HepG2 (cell line): ENCODE measurements at regions not wholly inside any gene's neighbourhood (a gene's known extent, or its start where the extent isn't known, plus 50 kb on each side); places are given as distances from the start of the nearest gene placed in this dataset.

ENCODE experiments used
- AHR ChIP-seq: IDR thresholded peaks from 2 replicates; pipeline ENCODE4 v1.6.1; 2018; ENCODE audit warnings: missing genetic modification reagents, missing compliant biosample characterization
- ATF1 ChIP-seq: IDR thresholded peaks from 2 replicates; pipeline ENCODE4 v1.6.1; 2016; ENCODE audit warnings: mild to moderate bottlenecking, control low read depth
- CEBPB ChIP-seq: IDR thresholded peaks from 2 replicates; pipeline ENCODE4 v1.6.1; 2011; ENCODE audit warnings: low read depth, low read length, improper control_type of control experiment, borderline replicate concordance
- ELF3 ChIP-seq: IDR thresholded peaks from 2 replicates; pipeline ENCODE4 v1.6.1; 2016; ENCODE audit warnings: missing genetic modification reagents, missing compliant biosample characterization
- ELF4 ChIP-seq: sonication (generic); formaldehyde crosslinking; IDR thresholded peaks from 2 replicates; pipeline ENCODE4 v1.5.0; 2020; ENCODE audit warnings: missing genetic modification reagents, mild to moderate bottlenecking, moderate library complexity, borderline replicate concordance
- ERF ChIP-seq: IDR thresholded peaks from 2 replicates; pipeline ENCODE4 v1.6.1; 2018; ENCODE audit warnings: missing biosample characterization, missing genetic modification reagents
- JUN ChIP-seq: sonication (generic); formaldehyde crosslinking; IDR thresholded peaks from 2 replicates; pipeline ENCODE4 v1.4.0; 2020; ENCODE audit warnings: mild to moderate bottlenecking, missing genetic modification reagents
- MXI1 ChIP-seq: IDR thresholded peaks from 3 replicates; pipeline ENCODE4 v1.6.1; 2012; ENCODE audit warnings: low read depth, low read length, inconsistent platforms, borderline replicate concordance
- NR2C2 ChIP-seq: sonication (generic); formaldehyde crosslinking; IDR thresholded peaks from 2 replicates; pipeline ENCODE4 v1.4.0; 2020; ENCODE audit warnings: missing genetic modification reagents, mild to moderate bottlenecking, moderate library complexity, borderline replicate concordance
- NR2F6 ChIP-seq, 2 experiments: IDR thresholded peaks; 2 replicates each; pipeline ENCODE4 v1.6.1; 2016; ENCODE audit warnings: antibody characterized with exemption in 1 of 2, mild to moderate bottlenecking in 1 of 2
- SAP130 ChIP-seq: IDR thresholded peaks from 2 replicates; pipeline ENCODE4 v1.6.1; 2016; ENCODE audit warnings: low read depth
- SIX1 ChIP-seq: sonication (generic); formaldehyde crosslinking; IDR thresholded peaks from 2 replicates; pipeline ENCODE4 v1.4.0; 2020; ENCODE audit warnings: missing genetic modification reagents, borderline replicate concordance
- TBX3 ChIP-seq: fragments of 450-650 bp; IDR thresholded peaks from 2 replicates; pipeline ENCODE4 v1.6.1; 2017; ENCODE audit warnings: antibody characterized with exemption, mild to moderate bottlenecking, inconsistent platforms, borderline replicate concordance
- TCF7 ChIP-seq: sonication (generic); IDR thresholded peaks from 2 replicates; pipeline ENCODE4 v1.6.1; 2016; ENCODE audit warnings: antibody characterized with exemption, low read depth
- WIZ ChIP-seq: sonication (generic); formaldehyde crosslinking; IDR thresholded peaks from 2 replicates; pipeline ENCODE4 v1.5.1; 2020; ENCODE audit warnings: mild to moderate bottlenecking, missing genetic modification reagents
- ZFYVE20 ChIP-seq: sonication (generic); formaldehyde crosslinking; IDR thresholded peaks from 2 replicates; pipeline ENCODE4 v1.8.0; 2023; ENCODE audit warnings: low read depth, mild to moderate bottlenecking, moderate library complexity, missing genetic modification reagents, borderline replicate concordance
- ZNF383 ChIP-seq: sonication (generic); formaldehyde crosslinking; IDR thresholded peaks from 2 replicates; pipeline ENCODE4 v1.4.0; 2020; ENCODE audit warnings: missing genetic modification reagents, mild to moderate bottlenecking, borderline replicate concordance
- ZNF44 ChIP-seq: sonication (generic); formaldehyde crosslinking; IDR thresholded peaks from 2 replicates; pipeline ENCODE4 v1.5.1; 2020; ENCODE audit warnings: mild to moderate bottlenecking, missing genetic modification reagents
- ZNF629 ChIP-seq: sonication (generic); formaldehyde crosslinking; conservative IDR thresholded peaks from 2 replicates; pipeline ENCODE4 v1.5.0; 2020; ENCODE audit warnings: missing genetic modification reagents
- ZNF790 ChIP-seq: sonication (generic); formaldehyde crosslinking; IDR thresholded peaks from 2 replicates; pipeline ENCODE4 v1.8.0; 2022; ENCODE audit warnings: missing genetic modification reagents, mild to moderate bottlenecking, borderline replicate concordance
- TF ChIP-seq, protein P1 (sequence below): sonication (generic); formaldehyde crosslinking; IDR thresholded peaks from 2 replicates; pipeline ENCODE4 v1.4.0; 2020; ENCODE audit warnings: missing genetic modification reagents
- TF ChIP-seq, protein P2 (sequence below): sonication (generic); formaldehyde crosslinking; IDR thresholded peaks from 2 replicates; pipeline ENCODE4 v1.8.0; 2022; ENCODE audit warnings: low read depth, missing genetic modification reagents
- TF ChIP-seq, protein P3 (sequence below): fragments of 450-650 bp; IDR thresholded peaks from 2 replicates; pipeline ENCODE4 v1.6.1; 2017
- TF ChIP-seq, protein P4 (sequence below): sonication (generic); formaldehyde crosslinking; IDR thresholded peaks from 2 replicates; pipeline ENCODE4 v1.8.0; 2022; ENCODE audit warnings: mild to moderate bottlenecking, missing genetic modification reagents; ENCODE audit not compliant: insufficient replicate concordance

DNA sequence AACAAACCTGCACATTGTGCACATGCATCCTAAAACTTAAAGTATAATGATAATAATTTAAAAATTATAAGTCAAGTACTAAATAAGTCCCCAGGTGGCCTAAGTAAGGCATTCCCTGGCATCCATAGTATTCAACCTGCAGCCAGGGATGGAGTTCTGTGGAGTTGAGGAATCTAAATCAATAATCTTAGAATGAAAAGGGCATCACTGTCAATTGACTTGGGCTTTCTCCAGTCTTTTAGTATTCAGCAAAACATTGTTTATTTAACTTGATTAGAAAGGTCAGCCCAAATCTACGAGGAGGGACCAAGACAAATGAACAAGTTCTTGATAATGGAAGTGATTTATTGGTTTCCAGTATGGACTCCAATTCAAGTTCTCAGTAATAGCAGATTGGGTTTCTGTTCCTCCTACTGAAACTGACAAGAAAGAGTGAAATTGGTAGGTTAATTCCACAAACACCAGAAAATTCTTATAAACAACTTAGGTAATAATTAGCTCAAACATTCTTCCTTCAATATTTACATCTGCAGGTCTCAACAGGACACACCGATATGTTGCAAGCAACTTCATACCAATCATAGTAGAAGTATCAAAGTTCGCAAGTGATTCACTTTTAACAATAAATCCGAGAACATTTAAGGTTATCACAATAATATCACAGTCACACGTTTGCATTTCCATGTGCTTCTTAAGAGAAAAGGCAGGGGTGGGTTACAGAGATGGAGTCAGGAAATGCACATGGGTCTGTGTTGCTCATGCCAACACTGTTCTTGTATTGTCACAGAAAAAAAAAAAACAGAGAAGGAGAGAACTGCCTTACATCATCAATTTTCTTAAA, 51.7 kb upstream of the EHBP1 start (continued):
- TF ChIP-seq ELF4 (peak; percentile 59; the same call in 1 of the 2 replicates), ZNF629 (CRISPR knock-in tag) (no peak), MXI1 (peak; percentile 24; the same call in 1 of the 3 replicates), ZNF383 (CRISPR knock-in tag) (no peak), ZFYVE20 (no peak), ERF (CRISPR knock-in tag) (peak; percentile 50; the same call in 1 of the 2 replicates), CEBPB (peak; percentile 93), AHR (CRISPR knock-in tag) (no peak), SIX1 (CRISPR knock-in tag) (peak; percentile 81; the same call in 1 of the 2 replicates), JUN (CRISPR knock-in tag) (peak; percentile 76), SAP130 (CRISPR knock-in tag) (peak; percentile 89), ELF3 (peak; percentile 93), NR2F6 (IDR thresholded peaks at IDR 0.05) (peak; percentile 77), NR2F6 (CRISPR knock-in tag; IDR thresholded peaks at IDR 0.05) (peak; percentile 76; the same call in 1 of the 2 replicates), TBX3 (0 out of 2 replicates have a peak, but pooled peaks have one; percentile 32), WIZ (CRISPR knock-in tag) (no peak), NR2C2 (CRISPR knock-in tag) (peak; percentile 22; the same call in 1 of the 2 replicates), ZNF44 (CRISPR knock-in tag) (0 out of 2 replicates have a peak, but pooled peaks have one; percentile 73), ZNF790 (CRISPR knock-in tag) (no peak), TCF7 (peak; percentile 66), ATF1 (CRISPR knock-in tag) (peak; percentile 42; the same call in 1 of the 2 replicates)
- TF ChIP-seq, protein P1, sequence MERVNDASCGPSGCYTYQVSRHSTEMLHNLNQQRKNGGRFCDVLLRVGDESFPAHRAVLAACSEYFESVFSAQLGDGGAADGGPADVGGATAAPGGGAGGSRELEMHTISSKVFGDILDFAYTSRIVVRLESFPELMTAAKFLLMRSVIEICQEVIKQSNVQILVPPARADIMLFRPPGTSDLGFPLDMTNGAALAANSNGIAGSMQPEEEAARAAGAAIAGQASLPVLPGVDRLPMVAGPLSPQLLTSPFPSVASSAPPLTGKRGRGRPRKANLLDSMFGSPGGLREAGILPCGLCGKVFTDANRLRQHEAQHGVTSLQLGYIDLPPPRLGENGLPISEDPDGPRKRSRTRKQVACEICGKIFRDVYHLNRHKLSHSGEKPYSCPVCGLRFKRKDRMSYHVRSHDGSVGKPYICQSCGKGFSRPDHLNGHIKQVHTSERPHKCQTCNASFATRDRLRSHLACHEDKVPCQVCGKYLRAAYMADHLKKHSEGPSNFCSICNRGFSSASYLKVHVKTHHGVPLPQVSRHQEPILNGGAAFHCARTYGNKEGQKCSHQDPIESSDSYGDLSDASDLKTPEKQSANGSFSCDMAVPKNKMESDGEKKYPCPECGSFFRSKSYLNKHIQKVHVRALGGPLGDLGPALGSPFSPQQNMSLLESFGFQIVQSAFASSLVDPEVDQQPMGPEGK (CRISPR knock-in tag): 0 out of 2 replicates have a peak, but pooled peaks have one; percentile 11
- TF ChIP-seq, protein P2, sequence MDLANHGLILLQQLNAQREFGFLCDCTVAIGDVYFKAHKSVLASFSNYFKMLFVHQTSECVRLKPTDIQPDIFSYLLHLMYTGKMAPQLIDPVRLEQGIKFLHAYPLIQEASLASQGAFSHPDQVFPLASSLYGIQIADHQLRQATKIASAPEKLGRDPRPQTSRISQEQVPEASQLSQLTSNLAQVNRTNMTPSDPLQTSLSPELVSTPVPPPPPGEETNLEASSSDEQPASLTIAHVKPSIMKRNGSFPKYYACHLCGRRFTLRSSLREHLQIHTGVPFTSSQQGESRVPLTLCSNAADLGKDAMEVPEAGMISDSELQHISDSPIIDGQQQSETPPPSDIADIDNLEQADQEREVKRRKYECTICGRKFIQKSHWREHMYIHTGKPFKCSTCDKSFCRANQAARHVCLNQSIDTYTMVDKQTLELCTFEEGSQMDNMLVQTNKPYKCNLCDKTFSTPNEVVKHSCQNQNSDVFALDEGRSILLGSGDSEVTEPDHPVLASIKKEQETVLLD (CRISPR knock-in tag): no peak
- TF ChIP-seq, protein P3, sequence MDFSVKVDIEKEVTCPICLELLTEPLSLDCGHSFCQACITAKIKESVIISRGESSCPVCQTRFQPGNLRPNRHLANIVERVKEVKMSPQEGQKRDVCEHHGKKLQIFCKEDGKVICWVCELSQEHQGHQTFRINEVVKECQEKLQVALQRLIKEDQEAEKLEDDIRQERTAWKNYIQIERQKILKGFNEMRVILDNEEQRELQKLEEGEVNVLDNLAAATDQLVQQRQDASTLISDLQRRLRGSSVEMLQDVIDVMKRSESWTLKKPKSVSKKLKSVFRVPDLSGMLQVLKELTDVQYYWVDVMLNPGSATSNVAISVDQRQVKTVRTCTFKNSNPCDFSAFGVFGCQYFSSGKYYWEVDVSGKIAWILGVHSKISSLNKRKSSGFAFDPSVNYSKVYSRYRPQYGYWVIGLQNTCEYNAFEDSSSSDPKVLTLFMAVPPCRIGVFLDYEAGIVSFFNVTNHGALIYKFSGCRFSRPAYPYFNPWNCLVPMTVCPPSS: no peak
- TF ChIP-seq, protein P4, sequence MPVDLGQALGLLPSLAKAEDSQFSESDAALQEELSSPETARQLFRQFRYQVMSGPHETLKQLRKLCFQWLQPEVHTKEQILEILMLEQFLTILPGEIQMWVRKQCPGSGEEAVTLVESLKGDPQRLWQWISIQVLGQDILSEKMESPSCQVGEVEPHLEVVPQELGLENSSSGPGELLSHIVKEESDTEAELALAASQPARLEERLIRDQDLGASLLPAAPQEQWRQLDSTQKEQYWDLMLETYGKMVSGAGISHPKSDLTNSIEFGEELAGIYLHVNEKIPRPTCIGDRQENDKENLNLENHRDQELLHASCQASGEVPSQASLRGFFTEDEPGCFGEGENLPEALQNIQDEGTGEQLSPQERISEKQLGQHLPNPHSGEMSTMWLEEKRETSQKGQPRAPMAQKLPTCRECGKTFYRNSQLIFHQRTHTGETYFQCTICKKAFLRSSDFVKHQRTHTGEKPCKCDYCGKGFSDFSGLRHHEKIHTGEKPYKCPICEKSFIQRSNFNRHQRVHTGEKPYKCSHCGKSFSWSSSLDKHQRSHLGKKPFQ (CRISPR knock-in tag): peak; percentile 79
